Cardiac fibroblast (primary cell): ENCODE measurements at regions not wholly inside any gene's neighbourhood (a gene's known extent, or its start where the extent isn't known, plus 50 kb on each side); places are given as distances from the start of the nearest gene placed in this dataset.

Source experiments
- DNase-seq, 2 donors: peaks; one replicate each; pipeline versions ENCODE4 v3.0.0 to v3.0.0-alpha.2; 2010; ENCODE audit warnings: low read depth in 2 of 2
- H3K4me3 ChIP-seq, 2 donors: replicated peaks in 1 of 2; 1 replicate in 1 of 2; 2 replicates in 1 of 2; pipeline ENCODE4 v1.5.1; 2011; ENCODE audit warnings: low read depth in 2 of 2, low read length in 2 of 2, mild to moderate bottlenecking in 2 of 2, moderate library complexity in 1 of 2
- TF ChIP-seq, protein P1 (sequence below): IDR thresholded peaks from one replicate; pipeline ENCODE4 v1.5.1; 2011; ENCODE audit warnings: low read depth, mild to moderate bottlenecking, low read length, inconsistent platforms

DNA sequence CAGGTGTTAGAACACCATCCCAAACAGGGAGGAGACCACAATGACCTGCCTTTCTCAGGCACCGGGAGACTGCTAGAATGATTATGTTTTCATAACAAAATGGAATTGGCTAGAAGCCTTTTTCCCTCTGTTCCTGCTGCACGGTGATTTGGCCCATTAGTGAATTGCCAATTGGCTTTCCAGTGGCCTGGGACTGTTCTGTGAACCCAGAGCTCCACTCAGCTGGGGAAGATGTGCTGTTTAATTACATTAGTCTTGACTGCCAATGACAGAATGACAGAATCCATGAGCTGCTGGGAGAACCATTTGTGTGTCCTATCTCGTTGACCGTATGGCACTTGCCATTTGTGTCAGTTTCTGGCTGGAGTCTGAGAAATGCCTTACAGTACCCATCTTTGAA, 242.9 kb downstream of the CDH11 start:
- TF ChIP-seq, protein P1, sequence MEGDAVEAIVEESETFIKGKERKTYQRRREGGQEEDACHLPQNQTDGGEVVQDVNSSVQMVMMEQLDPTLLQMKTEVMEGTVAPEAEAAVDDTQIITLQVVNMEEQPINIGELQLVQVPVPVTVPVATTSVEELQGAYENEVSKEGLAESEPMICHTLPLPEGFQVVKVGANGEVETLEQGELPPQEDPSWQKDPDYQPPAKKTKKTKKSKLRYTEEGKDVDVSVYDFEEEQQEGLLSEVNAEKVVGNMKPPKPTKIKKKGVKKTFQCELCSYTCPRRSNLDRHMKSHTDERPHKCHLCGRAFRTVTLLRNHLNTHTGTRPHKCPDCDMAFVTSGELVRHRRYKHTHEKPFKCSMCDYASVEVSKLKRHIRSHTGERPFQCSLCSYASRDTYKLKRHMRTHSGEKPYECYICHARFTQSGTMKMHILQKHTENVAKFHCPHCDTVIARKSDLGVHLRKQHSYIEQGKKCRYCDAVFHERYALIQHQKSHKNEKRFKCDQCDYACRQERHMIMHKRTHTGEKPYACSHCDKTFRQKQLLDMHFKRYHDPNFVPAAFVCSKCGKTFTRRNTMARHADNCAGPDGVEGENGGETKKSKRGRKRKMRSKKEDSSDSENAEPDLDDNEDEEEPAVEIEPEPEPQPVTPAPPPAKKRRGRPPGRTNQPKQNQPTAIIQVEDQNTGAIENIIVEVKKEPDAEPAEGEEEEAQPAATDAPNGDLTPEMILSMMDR: no peak
- H3K4me3 ChIP-seq: no peak overlapping the region
- DNase-seq: no peak

DNA sequence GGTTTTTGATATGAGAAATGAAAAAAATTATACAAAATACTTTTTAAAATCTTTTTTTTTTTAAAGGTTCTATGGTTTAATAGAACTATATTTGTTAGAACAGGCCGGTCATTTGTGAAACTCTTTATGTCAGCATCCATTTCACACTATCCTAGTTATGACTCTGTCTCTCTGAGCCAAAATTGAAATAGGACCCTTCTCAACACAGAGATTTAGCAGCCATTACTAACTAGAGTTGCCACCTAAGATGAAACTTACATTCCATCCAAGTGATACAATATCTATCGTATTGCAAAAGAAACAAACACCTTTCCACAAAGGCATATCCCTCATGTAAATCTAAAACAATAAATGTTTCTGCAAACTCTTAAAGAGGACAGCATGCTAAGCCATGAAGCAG, 249.8 kb downstream of the CDH11 start:
- TF ChIP-seq, protein P1: no peak
- no peak overlapping the region for H3K4me3 ChIP-seq
- DNase-seq: no peak

DNA sequence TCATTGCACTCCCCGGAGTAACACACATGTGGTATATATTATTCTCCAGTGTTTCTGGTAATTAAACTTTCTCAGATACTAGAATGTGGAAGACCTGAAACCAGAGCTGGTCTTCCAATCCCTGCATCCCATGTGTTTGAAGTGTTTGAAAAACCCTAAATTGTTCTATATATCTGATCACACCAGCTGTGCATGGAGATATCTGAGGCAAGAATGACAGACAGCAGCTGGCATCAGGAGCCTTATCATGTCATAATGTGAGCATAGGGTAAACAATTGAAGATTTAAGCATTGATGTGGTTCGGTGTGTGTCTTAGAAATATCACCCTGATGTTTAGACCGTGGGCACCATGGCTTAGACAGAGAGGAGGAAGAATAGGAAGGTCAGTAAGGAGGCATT, 251.0 kb downstream of the CDH11 start:
- no peak for DNase-seq
- no peak overlapping the region for H3K4me3 ChIP-seq
- TF ChIP-seq, protein P1: no peak

DNA sequence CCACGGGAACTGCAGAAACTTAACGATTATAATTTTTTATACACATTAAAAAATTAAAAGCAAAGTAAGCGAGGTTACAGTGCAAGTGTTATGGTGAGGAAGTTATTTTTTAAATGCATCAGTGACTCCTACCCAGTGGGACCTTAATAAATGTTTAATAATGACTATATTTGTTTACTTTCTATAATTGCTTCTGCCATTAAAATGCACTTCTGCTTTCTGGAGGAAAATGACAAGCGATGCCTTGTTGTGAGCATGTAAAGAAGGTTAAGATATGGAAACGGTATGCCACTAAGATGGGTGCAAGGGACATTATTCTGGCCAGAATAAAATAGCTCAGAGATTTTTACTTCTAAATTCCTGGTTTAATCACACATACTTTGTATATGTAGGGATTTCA, 252.1 kb downstream of the CDH11 start:
- DNase-seq: no peak
- TF ChIP-seq, protein P1: no peak
- no peak overlapping the region for H3K4me3 ChIP-seq

DNA sequence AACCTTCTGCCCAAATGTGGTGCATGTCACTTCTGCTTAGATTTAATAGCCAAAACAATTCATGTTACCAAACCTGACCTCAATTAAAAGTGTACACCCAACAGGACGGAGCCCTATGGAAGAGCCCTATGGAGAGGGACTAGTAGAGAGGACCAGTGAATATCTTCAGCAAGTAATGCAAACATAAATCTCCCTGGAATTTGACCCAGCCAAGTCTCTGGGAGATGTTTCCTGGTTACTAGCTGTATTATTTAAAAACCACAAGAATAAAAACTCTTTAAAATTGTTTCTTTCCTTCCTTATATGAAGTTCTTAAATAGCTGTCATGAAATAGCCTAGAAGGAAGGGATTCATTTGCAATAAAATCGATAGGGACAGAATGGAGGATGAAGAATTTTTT, 255.8 kb downstream of the CDH11 start:
- DNase-seq: no peak
- TF ChIP-seq, protein P1: no peak
- no peak overlapping the region for H3K4me3 ChIP-seq

DNA sequence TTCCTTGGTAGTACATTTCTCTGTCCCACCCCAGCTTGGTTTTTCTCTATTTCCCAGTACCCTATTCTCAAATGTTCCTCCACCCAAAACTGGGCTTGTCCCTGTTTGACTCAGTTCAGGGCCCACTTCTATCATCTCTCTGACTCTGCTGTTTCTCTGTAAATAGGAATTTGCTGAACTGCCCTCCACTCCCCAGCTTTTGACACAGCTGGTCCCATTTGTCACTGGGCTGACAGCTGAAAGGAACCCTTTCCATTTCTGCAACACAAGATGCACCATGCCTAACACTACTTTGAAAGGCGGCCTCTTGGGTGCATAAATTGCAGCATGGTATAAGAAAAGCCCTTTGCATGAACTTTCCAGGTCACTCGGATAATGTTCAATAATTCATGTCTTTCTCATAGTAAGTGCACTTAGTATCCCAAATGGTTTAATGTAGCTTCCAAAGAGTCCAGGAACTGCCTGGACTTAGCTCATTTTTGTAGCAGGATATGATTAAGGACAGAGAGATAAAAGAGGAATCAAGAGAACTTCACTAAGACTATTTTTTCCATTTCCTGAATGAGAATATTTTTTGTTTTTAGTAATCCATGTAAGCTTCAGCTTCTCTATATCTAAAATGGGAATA, 256.7 kb downstream of the CDH11 start:
- no peak overlapping the region for H3K4me3 ChIP-seq
- TF ChIP-seq, protein P1: no peak
- peak; percentile 15 to 28 for DNase-seq
